RWPE2 (cell line): ENCODE measurements at regions not wholly inside any gene's neighbourhood (a gene's known extent, or its start where the extent isn't known, plus 50 kb on each side); places are given as distances from the start of the nearest gene placed in this dataset.

Experiments
- ATAC-seq: fragments of 200-7000 bp; cut with Tn5 transposase; 3 replicates; pipeline ENCODE4 v1.9.1; 2021; ENCODE audit warnings: low read depth
- DNase-seq: peaks from one replicate; pipeline ENCODE4 v3.0.0-alpha.2; 2020; ENCODE audit warnings: low spot score
- H3K27ac ChIP-seq: fragments of 450-650 bp; 2 replicates; pipeline ENCODE4 v1.5.1; 2017; ENCODE audit warnings: mild to moderate bottlenecking; ENCODE audit not compliant: poor library complexity, severe bottlenecking
- H3K27me3 ChIP-seq: fragments of 250-450 bp; sonication (Bioruptor Pico); 2 replicates; pipeline ENCODE4 v1.5.1; 2021; ENCODE audit warnings: mild to moderate bottlenecking, moderate library complexity; ENCODE audit not compliant: insufficient read depth, poor library complexity, severe bottlenecking
- H3K36me3 ChIP-seq: fragments of 250-450 bp; sonication (Bioruptor Pico); 2 replicates; pipeline ENCODE4 v1.5.1; 2020; ENCODE audit warnings: low read depth, mild to moderate bottlenecking, moderate library complexity
- H3K4me1 ChIP-seq: fragments of 250-450 bp; sonication (Bioruptor Pico); 2 replicates; pipeline ENCODE4 v1.5.1; 2021; ENCODE audit warnings: mild to moderate bottlenecking, moderate library complexity; ENCODE audit not compliant: insufficient read depth, poor library complexity, severe bottlenecking
- H3K4me3 ChIP-seq: fragments of 250-450 bp; sonication (Bioruptor Pico); 2 replicates; pipeline ENCODE4 v1.5.1; 2021; ENCODE audit warnings: mild to moderate bottlenecking, moderate library complexity; ENCODE audit not compliant: severe bottlenecking
- H3K9me3 ChIP-seq: fragments of 250-450 bp; sonication (Bioruptor Pico); 2 replicates; pipeline ENCODE4 v1.5.1; 2021; ENCODE audit warnings: mild to moderate bottlenecking, moderate library complexity; ENCODE audit not compliant: severe bottlenecking
- TF ChIP-seq, protein P1 (sequence below): fragments of 450-650 bp; IDR thresholded peaks from one replicate; pipeline ENCODE4 v1.5.1; 2017; ENCODE audit warnings: mild to moderate bottlenecking, moderate library complexity; ENCODE audit not compliant: poor library complexity, severe bottlenecking

DNA sequence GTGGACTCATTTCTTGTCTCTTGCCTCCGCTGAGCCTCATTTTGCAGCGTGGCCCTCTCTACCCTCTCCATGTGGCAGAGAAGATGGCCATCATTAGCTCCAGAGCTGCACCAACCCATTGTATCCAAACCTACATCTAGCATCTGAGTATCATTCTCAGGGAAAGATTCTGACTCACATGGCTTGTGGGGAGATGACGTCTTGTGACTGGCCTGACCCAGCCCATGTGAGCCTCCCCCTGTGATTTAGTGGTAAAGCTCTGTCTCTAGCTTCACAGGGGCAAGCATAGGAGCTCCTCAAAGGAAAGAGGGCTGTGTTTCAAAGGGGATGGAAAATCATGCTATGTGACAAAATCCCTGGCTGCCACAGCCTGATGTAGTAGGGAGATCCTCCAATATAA, 87.4 kb upstream of the RBMS1 start:
- H3K9me3 ChIP-seq = no peaks in the 10 kb centered on the region
- TF ChIP-seq, protein P1, sequence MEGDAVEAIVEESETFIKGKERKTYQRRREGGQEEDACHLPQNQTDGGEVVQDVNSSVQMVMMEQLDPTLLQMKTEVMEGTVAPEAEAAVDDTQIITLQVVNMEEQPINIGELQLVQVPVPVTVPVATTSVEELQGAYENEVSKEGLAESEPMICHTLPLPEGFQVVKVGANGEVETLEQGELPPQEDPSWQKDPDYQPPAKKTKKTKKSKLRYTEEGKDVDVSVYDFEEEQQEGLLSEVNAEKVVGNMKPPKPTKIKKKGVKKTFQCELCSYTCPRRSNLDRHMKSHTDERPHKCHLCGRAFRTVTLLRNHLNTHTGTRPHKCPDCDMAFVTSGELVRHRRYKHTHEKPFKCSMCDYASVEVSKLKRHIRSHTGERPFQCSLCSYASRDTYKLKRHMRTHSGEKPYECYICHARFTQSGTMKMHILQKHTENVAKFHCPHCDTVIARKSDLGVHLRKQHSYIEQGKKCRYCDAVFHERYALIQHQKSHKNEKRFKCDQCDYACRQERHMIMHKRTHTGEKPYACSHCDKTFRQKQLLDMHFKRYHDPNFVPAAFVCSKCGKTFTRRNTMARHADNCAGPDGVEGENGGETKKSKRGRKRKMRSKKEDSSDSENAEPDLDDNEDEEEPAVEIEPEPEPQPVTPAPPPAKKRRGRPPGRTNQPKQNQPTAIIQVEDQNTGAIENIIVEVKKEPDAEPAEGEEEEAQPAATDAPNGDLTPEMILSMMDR = no peak
- H3K4me3 ChIP-seq = no peak overlapping the region
- no peak overlapping the region for H3K27ac ChIP-seq
- DNase-seq (no peak), ATAC-seq (no peak)
- H3K4me1 ChIP-seq = peaks cover 12% of the 10 kb centered on the region
- H3K36me3 ChIP-seq = no peaks in the 10 kb centered on the region
- no peaks in the 10 kb centered on the region for H3K27me3 ChIP-seq

DNA sequence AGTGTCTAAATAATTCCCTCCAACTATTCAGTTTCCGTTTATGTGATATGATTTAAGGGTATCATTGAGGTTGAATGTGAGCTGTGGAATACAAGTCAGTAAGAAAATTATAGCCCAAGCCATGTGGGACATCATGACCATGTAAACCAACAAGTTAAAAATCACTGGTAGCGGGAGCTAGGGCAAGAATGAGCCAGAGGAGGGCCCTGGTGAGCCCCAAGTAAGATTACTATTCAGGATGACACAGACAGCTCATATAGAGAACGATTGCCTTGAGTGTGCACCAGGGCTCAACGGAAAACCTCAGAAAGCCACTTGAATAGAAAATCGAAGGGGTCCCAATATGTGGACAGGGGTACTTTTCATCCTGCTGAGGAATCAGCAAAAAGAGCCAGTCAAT, 87.8 kb upstream of the RBMS1 start:
- no peak overlapping the region for H3K4me3 ChIP-seq
- no peak overlapping the region for H3K27ac ChIP-seq
- TF ChIP-seq, protein P1 = no peak
- peaks cover 8% of the 10 kb centered on the region for H3K4me1 ChIP-seq
- H3K9me3 ChIP-seq = no peaks in the 10 kb centered on the region
- H3K27me3 ChIP-seq = no peaks in the 10 kb centered on the region
- DNase-seq (no peak), ATAC-seq (no peak)
- H3K36me3 ChIP-seq = no peaks in the 10 kb centered on the region

DNA sequence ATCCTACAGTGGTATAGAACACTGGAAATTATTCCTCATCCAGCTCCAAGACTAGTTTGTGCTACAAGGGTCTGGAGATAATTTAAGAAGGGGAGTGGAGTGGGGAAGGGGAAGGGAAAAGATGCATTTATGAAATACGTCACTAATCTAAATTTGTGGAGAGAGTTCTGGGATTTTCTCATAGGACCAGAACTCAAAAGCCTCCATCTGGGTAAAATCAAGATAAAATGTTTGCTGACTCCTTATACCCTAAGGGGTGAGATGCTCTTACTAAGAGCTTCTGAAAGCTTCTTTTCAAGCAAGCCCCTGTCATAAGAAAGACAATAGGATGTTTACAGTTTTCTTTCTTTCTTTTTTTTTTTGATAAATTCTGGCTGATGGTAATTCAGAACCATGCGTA, 88.5 kb upstream of the RBMS1 start:
- Histone ChIP-seq H3K4me3 (no peak overlapping the region), H3K9me3 (no peaks in the 10 kb centered on the region), H3K4me1 (peaks cover 8% of the 10 kb centered on the region), H3K27me3 (no peaks in the 10 kb centered on the region), H3K36me3 (no peaks in the 10 kb centered on the region), H3K27ac (no peak overlapping the region)
- TF ChIP-seq, protein P1 = no peak
- ATAC-seq (no peak), DNase-seq (no peak)

DNA sequence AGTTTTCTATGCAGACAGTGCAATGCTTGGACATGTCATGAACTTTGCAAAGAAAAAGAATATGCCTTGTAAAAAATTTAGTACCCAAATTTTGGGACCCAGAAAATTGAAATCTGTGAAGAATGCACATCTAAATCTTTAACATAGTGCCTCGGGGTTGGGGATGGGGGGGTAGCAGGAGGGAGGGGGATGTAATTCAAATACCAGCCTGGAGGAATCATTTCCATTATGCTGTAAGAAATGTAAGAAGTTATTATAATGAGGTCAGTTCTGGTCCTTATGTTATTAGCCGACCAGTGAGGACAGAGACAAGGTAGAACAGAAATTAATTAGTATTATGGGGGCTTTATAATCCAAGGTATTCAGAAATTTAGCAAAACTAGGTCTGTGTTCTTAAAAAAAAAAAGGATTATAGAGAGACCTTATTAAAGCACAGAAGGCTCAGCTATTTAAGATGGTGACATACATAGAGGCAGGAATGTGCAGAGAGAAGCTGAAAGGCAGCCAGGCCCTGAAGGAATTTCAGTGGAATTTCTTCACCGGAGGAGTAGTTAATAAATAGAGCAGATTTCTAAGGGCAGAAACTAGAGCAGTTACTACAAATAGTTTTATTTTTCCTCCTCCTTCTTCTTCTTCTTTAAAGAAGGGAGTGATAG, 89.0 kb upstream of the RBMS1 start:
- Histone ChIP-seq H3K27me3 (no peaks in the 10 kb centered on the region), H3K36me3 (no peaks in the 10 kb centered on the region), H3K4me1 (peaks cover 8% of the 10 kb centered on the region), H3K9me3 (no peaks in the 10 kb centered on the region), H3K4me3 (no peak overlapping the region), H3K27ac (peak overlapping the region; percentile 31)
- TF ChIP-seq, protein P1 = no peak
- DNase-seq (no peak), ATAC-seq (peak; percentile 48; the same call in 1 of the 3 replicates)

DNA sequence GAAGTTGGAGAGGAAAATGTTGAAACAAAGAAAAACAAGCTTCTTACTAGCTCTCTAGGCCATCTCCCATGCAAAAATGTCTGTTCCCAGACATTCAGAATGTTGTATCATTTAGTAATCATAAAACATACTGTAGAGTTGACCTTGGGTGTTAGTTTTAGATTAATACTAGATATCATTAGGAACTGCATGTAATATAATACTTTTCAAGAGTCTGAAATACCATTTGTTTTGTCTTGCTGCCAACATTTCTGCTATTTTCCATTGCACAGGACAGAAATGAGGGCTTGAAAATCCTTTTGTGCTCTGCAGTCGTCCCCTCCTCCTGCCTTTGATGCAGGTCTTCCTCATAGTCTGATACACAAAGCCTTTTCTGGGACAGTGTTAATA, 89.5 kb upstream of the RBMS1 start:
- no peak for DNase-seq
- no peaks in the 10 kb centered on the region for H3K9me3 ChIP-seq
- no peaks in the 10 kb centered on the region for H3K36me3 ChIP-seq
- no peak; the same call in 2 of the 3 replicates for ATAC-seq
- H3K27me3 ChIP-seq = no peaks in the 10 kb centered on the region
- H3K27ac ChIP-seq = peak overlapping the region; percentile 31
- no peak overlapping the region for H3K4me3 ChIP-seq
- TF ChIP-seq, protein P1 = no peak
- H3K4me1 ChIP-seq = peaks cover 8% of the 10 kb centered on the region
